Activated naive CD8-positive, alpha-beta T cell treated with anti-CD3 and anti-CD28 coated beads, Interleukin-2, amount 10 ng/mL, durations not matched to agents 7 days and 5 days (primary cell): ENCODE measurements at regions not wholly inside any gene's neighbourhood (a gene's known extent, or its start where the extent isn't known, plus 50 kb on each side); places are given as distances from the start of the nearest gene placed in this dataset.

ENCODE experiments used
- ATAC-seq: fragments of 150-1000 bp; cut with Tn5 transposase; one replicate; pipeline ENCODE4 v1.10.0; 2021; ENCODE audit warnings: low read depth, moderate library complexity
- POLR2A ChIA-PET: fragments of 350-600 bp; sonication (Branson Sonifier 250); formaldehyde crosslinking; loops from one replicate; lab custom pipeline; 2021; ENCODE audit warnings: antibody characterized with exemption; lab: Charles Lee
- DNase-seq: peaks from one replicate; pipeline ENCODE4 v3.0.0; 2021
- H3K27ac Mint-ChIP-seq: one replicate; pipeline ENCODE4 v1.8.0; 2022; ENCODE audit warnings: mild to moderate bottlenecking, mixed read lengths
- H3K27me3 Mint-ChIP-seq: one replicate; pipeline ENCODE4 v1.8.0; 2022; ENCODE audit warnings: mild to moderate bottlenecking, moderate library complexity, mixed read lengths
- H3K36me3 Mint-ChIP-seq: one replicate; pipeline ENCODE4 v1.8.0; 2021; ENCODE audit warnings: mild to moderate bottlenecking, mixed read lengths
- H3K4me1 Mint-ChIP-seq: one replicate; pipeline ENCODE4 v1.8.0; 2021; ENCODE audit warnings: mixed read lengths
- H3K4me3 Mint-ChIP-seq: one replicate; pipeline ENCODE4 v1.8.0; 2022; ENCODE audit warnings: mild to moderate bottlenecking, moderate library complexity, mixed read lengths
- H3K9me3 Mint-ChIP-seq: one replicate; pipeline ENCODE4 v1.8.0; 2021; ENCODE audit warnings: mixed read lengths

- Mint-ChIP-seq H3K36me3 (no peaks in the 10 kb centered on the region), H3K4me3 (no peak overlapping the region), H3K27ac (no peak overlapping the region), H3K4me1 (no peaks in the 10 kb centered on the region), H3K27me3 (peaks cover 11% of the 10 kb centered on the region), H3K9me3 (peaks cover 8% of the 10 kb centered on the region)
- no peak for DNase-seq
- ATAC-seq, result no peak
- POLR2A ChIA-PET, result no interaction called here
Measured at GRCh38 chr3:194801461-194802432, 116.1 kb downstream of the FAM43A start.

GRCh38 chr3:194804796-194805195 is 119.1 kb downstream of the FAM43A start:
- Mint-ChIP-seq H3K27ac (no peak overlapping the region), H3K9me3 (no peaks in the 10 kb centered on the region), H3K27me3 (peaks cover 14% of the 10 kb centered on the region), H3K4me1 (no peaks in the 10 kb centered on the region), H3K36me3 (no peaks in the 10 kb centered on the region), H3K4me3 (no peak overlapping the region)
- DNase-seq (no peak), ATAC-seq (no peak)
- POLR2A ChIA-PET, result no interaction called here

GRCh38 chr3:194805546-194805945 is 119.9 kb downstream of the FAM43A start:
- no peaks in the 10 kb centered on the region for H3K36me3 Mint-ChIP-seq
- POLR2A ChIA-PET, result no interaction called here
- H3K4me3 Mint-ChIP-seq, result no peak overlapping the region
- H3K9me3 Mint-ChIP-seq, result no peaks in the 10 kb centered on the region
- H3K27ac Mint-ChIP-seq, result no peak overlapping the region
- peaks cover 18% of the 10 kb centered on the region for H3K27me3 Mint-ChIP-seq
- DNase-seq, result no peak
- H3K4me1 Mint-ChIP-seq, result peaks cover 1% of the 10 kb centered on the region
- ATAC-seq, result no peak

- peaks cover 21% of the 10 kb centered on the region for H3K27me3 Mint-ChIP-seq
- POLR2A ChIA-PET, result no interaction called here
Measured at GRCh38 chr3:194806991-194807630, 121.4 kb downstream of the FAM43A start.

GRCh38 chr3:194808640-194809097 is 123.0 kb downstream of the FAM43A start:
- Mint-ChIP-seq H3K4me1 (peaks cover 1% of the 10 kb centered on the region), H3K9me3 (no peaks in the 10 kb centered on the region), H3K4me3 (no peak overlapping the region), H3K27me3 (peaks cover 20% of the 10 kb centered on the region), H3K36me3 (no peaks in the 10 kb centered on the region), H3K27ac (no peak overlapping the region)
- DNase-seq, result no peak
- ATAC-seq, result no peak
- POLR2A ChIA-PET, result no interaction called here

More at GRCh38 chr3:194806991-194807630, 121.4 kb downstream of the FAM43A start:
- no peaks in the 10 kb centered on the region for H3K36me3 Mint-ChIP-seq
- DNase-seq (no peak), ATAC-seq (no peak)
- H3K4me1 Mint-ChIP-seq, result peaks cover 1% of the 10 kb centered on the region
- no peak overlapping the region for H3K4me3 Mint-ChIP-seq
- H3K9me3 Mint-ChIP-seq, result no peaks in the 10 kb centered on the region
- no peak overlapping the region for H3K27ac Mint-ChIP-seq

GRCh38 chr3:194809382-194809781 is 123.7 kb downstream of the FAM43A start:
- POLR2A ChIA-PET, result no interaction called here
- no peak overlapping the region for H3K4me3 Mint-ChIP-seq
- peaks cover 13% of the 10 kb centered on the region for H3K27me3 Mint-ChIP-seq
- DNase-seq (no peak), ATAC-seq (no peak)
- H3K36me3 Mint-ChIP-seq, result no peaks in the 10 kb centered on the region
- H3K4me1 Mint-ChIP-seq, result peaks cover 1% of the 10 kb centered on the region
- H3K27ac Mint-ChIP-seq, result no peak overlapping the region
- H3K9me3 Mint-ChIP-seq, result no peaks in the 10 kb centered on the region

GRCh38 chr3:194810076-194810475 is 124.4 kb downstream of the FAM43A start:
- Mint-ChIP-seq H3K9me3 (no peaks in the 10 kb centered on the region), H3K4me1 (peaks cover 1% of the 10 kb centered on the region)
- POLR2A ChIA-PET, result no interaction called here

GRCh38 chr3:194811118-194811517 is 125.4 kb downstream of the FAM43A start:
- Mint-ChIP-seq H3K27ac (no peak overlapping the region), H3K36me3 (no peaks in the 10 kb centered on the region), H3K27me3 (peaks cover 13% of the 10 kb centered on the region), H3K4me3 (no peak overlapping the region), H3K9me3 (no peaks in the 10 kb centered on the region), H3K4me1 (peaks cover 1% of the 10 kb centered on the region)
- POLR2A ChIA-PET, result no interaction called here
- DNase-seq (no peak), ATAC-seq (no peak)

More at GRCh38 chr3:194810076-194810475, 124.4 kb downstream of the FAM43A start:
- no peak overlapping the region for H3K27ac Mint-ChIP-seq
- no peaks in the 10 kb centered on the region for H3K36me3 Mint-ChIP-seq
- no peak for DNase-seq
- no peak for ATAC-seq
- no peak overlapping the region for H3K4me3 Mint-ChIP-seq
- H3K27me3 Mint-ChIP-seq, result peaks cover 13% of the 10 kb centered on the region

GRCh38 chr3:194812176-194812575 is 126.5 kb downstream of the FAM43A start:
- POLR2A ChIA-PET, result no interaction called here
- no peak overlapping the region for H3K4me3 Mint-ChIP-seq
- ATAC-seq (no peak), DNase-seq (no peak)
- no peak overlapping the region for H3K27ac Mint-ChIP-seq
- H3K36me3 Mint-ChIP-seq, result no peaks in the 10 kb centered on the region
- H3K4me1 Mint-ChIP-seq, result peaks cover 1% of the 10 kb centered on the region
- H3K27me3 Mint-ChIP-seq, result peaks cover 10% of the 10 kb centered on the region
- H3K9me3 Mint-ChIP-seq, result no peaks in the 10 kb centered on the region

GRCh38 chr3:194814878-194815357 is 129.2 kb downstream of the FAM43A start:
- Mint-ChIP-seq H3K9me3 (no peaks in the 10 kb centered on the region), H3K36me3 (no peaks in the 10 kb centered on the region), H3K27me3 (peaks cover 7% of the 10 kb centered on the region), H3K4me1 (peaks cover 1% of the 10 kb centered on the region), H3K4me3 (no peak overlapping the region), H3K27ac (no peak overlapping the region)
- POLR2A ChIA-PET, result no interaction called here
- no peak for DNase-seq
- no peak for ATAC-seq

- H3K27ac Mint-ChIP-seq, result no peak overlapping the region
- no peaks in the 10 kb centered on the region for H3K36me3 Mint-ChIP-seq
- no peak for DNase-seq
- ATAC-seq, result no peak
- H3K9me3 Mint-ChIP-seq, result no peaks in the 10 kb centered on the region
- no peaks in the 10 kb centered on the region for H3K4me1 Mint-ChIP-seq
- H3K4me3 Mint-ChIP-seq, result no peak overlapping the region
- POLR2A ChIA-PET, result no interaction called here
- H3K27me3 Mint-ChIP-seq, result peaks cover under 1% of the 10 kb centered on the region
Measured at GRCh38 chr3:194816748-194817591, 131.3 kb downstream of the FAM43A start.

- Mint-ChIP-seq H3K4me1 (no peaks in the 10 kb centered on the region), H3K27ac (no peak overlapping the region), H3K36me3 (no peaks in the 10 kb centered on the region), H3K4me3 (no peak overlapping the region), H3K9me3 (no peaks in the 10 kb centered on the region), H3K27me3 (no peaks in the 10 kb centered on the region)
- DNase-seq (no peak), ATAC-seq (no peak)
- POLR2A ChIA-PET, result no interaction called here
Measured at GRCh38 chr3:194817592-194817930, 131.9 kb downstream of the FAM43A start.

- Mint-ChIP-seq H3K27ac (no peak overlapping the region), H3K36me3 (no peaks in the 10 kb centered on the region), H3K4me1 (no peaks in the 10 kb centered on the region), H3K4me3 (no peak overlapping the region), H3K9me3 (no peaks in the 10 kb centered on the region), H3K27me3 (no peaks in the 10 kb centered on the region)
- POLR2A ChIA-PET, result no interaction called here
- DNase-seq, result no peak
- ATAC-seq, result no peak
Measured at GRCh38 chr3:194817936-194818335, 132.3 kb downstream of the FAM43A start.
